ENCODE measurements at regions not wholly inside any gene's neighbourhood (a gene's known extent, or its start where the extent isn't known, plus 50 kb on each side); places are given as distances from the start of the nearest gene placed in this dataset.

GRCh38 chr3:69562020-69562419 is 176.1 kb upstream of the FRMD4B start:
- H4K91ac ChIP-seq (ENCODE audit: low read depth, low read length, poor library complexity) = no peak overlapping the region
- no peak overlapping the region for H3K4ac ChIP-seq (ENCODE audit: low read length)
- no peak overlapping the region for H3K14ac ChIP-seq (ENCODE audit: low read length)
- H3K9ac ChIP-seq (ENCODE audit: low read depth, low read length, poor library complexity) = no peak overlapping the region
- H3K4me3 ChIP-seq (ENCODE audit: low read length in 2 of 2) = no peak overlapping the region
- no peak overlapping the region for H3K4me2 ChIP-seq (ENCODE audit: insufficient read depth, low read length, poor library complexity, severe bottlenecking)
- no peak overlapping the region for H2BK5ac ChIP-seq (ENCODE audit: low read length)
- H3K4me1 ChIP-seq (ENCODE audit: control insufficient read depth in 2 of 2, insufficient read depth in 1 of 2, low read depth in 1 of 2, low read length in 2 of 2) = peaks cover 0 to 3% of the 10 kb centered on the region in 2 donors
- no peak for DNase-seq (ENCODE audit: low spot score)
- H3K36me3 ChIP-seq (replicated peaks in 1 of 2; ENCODE audit: control insufficient read depth in 2 of 2, insufficient read depth in 2 of 2, low read length in 2 of 2) = no peaks in the 10 kb centered on the region
- no peaks in the 10 kb centered on the region for H3K27me3 ChIP-seq (ENCODE audit: control insufficient read depth in 3 of 3, insufficient read depth in 3 of 3, low read depth in 1 of 3, low read length in 3 of 3)
- H2BK15ac ChIP-seq (ENCODE audit: low read length) = no peak overlapping the region
- H4K8ac ChIP-seq (ENCODE audit: low read depth, low read length) = no peak overlapping the region
- H2AK5ac ChIP-seq (ENCODE audit: low read depth, low read length) = no peak overlapping the region
- H3K18ac ChIP-seq (ENCODE audit: low read length) = no peak overlapping the region
- H3K79me1 ChIP-seq (ENCODE audit: low read depth, low read length) = no peaks in the 10 kb centered on the region
- H2BK12ac ChIP-seq (ENCODE audit: low read length) = no peak overlapping the region
- H2BK120ac ChIP-seq (ENCODE audit: low read depth, low read length) = no peak overlapping the region
- no peak overlapping the region for H3K23ac ChIP-seq (ENCODE audit: low read depth, low read length, poor library complexity)
- WGBS, 2 donors (ENCODE audit: extremely low coverage in 2 of 2, insufficient read length in 2 of 2, insufficient replicate concordance in 1 of 2) = no CpG with 5 or more reads among the region's 4 CpGs
- H3K9me3 ChIP-seq (replicated peaks in 1 of 2; ENCODE audit: control insufficient read depth in 2 of 2, insufficient read depth in 1 of 2, low read depth in 1 of 2, low read length in 2 of 2) = no peaks in the 10 kb centered on the region
- H2AFZ ChIP-seq (ENCODE audit: low read length) = no peak overlapping the region
- H3K27ac ChIP-seq (replicated peaks; ENCODE audit: low read length) = no peak overlapping the region

- Histone ChIP-seq H3K4me1 (ENCODE audit: control insufficient read depth in 2 of 2, insufficient read depth in 1 of 2, low read depth in 1 of 2, low read length in 2 of 2) (peaks cover 0 to 3% of the 10 kb centered on the region in 2 donors), H3K18ac (ENCODE audit: low read length) (no peak overlapping the region), H2BK15ac (ENCODE audit: low read length) (no peak overlapping the region), H3K4ac (ENCODE audit: low read length) (no peak overlapping the region), H2AK5ac (ENCODE audit: low read depth, low read length) (no peak overlapping the region), H3K23ac (ENCODE audit: low read depth, low read length, poor library complexity) (no peak overlapping the region), H3K9me3 (replicated peaks in 1 of 2; ENCODE audit: control insufficient read depth in 2 of 2, insufficient read depth in 1 of 2, low read depth in 1 of 2, low read length in 2 of 2) (no peaks in the 10 kb centered on the region), H3K9ac (ENCODE audit: low read depth, low read length, poor library complexity) (no peak overlapping the region), H3K79me1 (ENCODE audit: low read depth, low read length) (no peaks in the 10 kb centered on the region), H2BK12ac (ENCODE audit: low read length) (no peak overlapping the region), H4K91ac (ENCODE audit: low read depth, low read length, poor library complexity) (no peak overlapping the region), H2AFZ (ENCODE audit: low read length) (no peak overlapping the region), H4K8ac (ENCODE audit: low read depth, low read length) (no peak overlapping the region), H3K27me3 (ENCODE audit: control insufficient read depth in 3 of 3, insufficient read depth in 3 of 3, low read depth in 1 of 3, low read length in 3 of 3) (no peaks in the 10 kb centered on the region), H3K27ac (replicated peaks; ENCODE audit: low read length) (no peak overlapping the region), H3K4me3 (ENCODE audit: low read length in 2 of 2) (no peak overlapping the region), H2BK120ac (ENCODE audit: low read depth, low read length) (no peak overlapping the region), H3K36me3 (replicated peaks in 1 of 2; ENCODE audit: control insufficient read depth in 2 of 2, insufficient read depth in 2 of 2, low read length in 2 of 2) (no peaks in the 10 kb centered on the region), H2BK5ac (ENCODE audit: low read length) (no peak overlapping the region), H3K14ac (ENCODE audit: low read length) (no peak overlapping the region), H3K4me2 (ENCODE audit: insufficient read depth, low read length, poor library complexity, severe bottlenecking) (no peak overlapping the region)
- DNase-seq (ENCODE audit: low spot score) = no peak
Observed at GRCh38 chr3:69560818-69561217, 174.9 kb upstream of the FRMD4B start.

- no peak overlapping the region for H3K23ac ChIP-seq (ENCODE audit: low read depth, low read length, poor library complexity)
- no peak overlapping the region for H2BK15ac ChIP-seq (ENCODE audit: low read length)
- WGBS, 2 donors (ENCODE audit: extremely low coverage in 2 of 2, insufficient read length in 2 of 2, insufficient replicate concordance in 1 of 2) = 100% methylated on average over 1 of the region's 4 CpGs; no CpG with 5 or more reads in 1 of the 2 donors
- no peak overlapping the region for H2BK5ac ChIP-seq (ENCODE audit: low read length)
- no peak overlapping the region for H2AFZ ChIP-seq (ENCODE audit: low read length)
- H2BK120ac ChIP-seq (ENCODE audit: low read depth, low read length) = no peak overlapping the region
- no peak overlapping the region for H3K27ac ChIP-seq (replicated peaks; ENCODE audit: low read length)
- H3K4ac ChIP-seq (ENCODE audit: low read length) = no peak overlapping the region
- no peak for DNase-seq (ENCODE audit: low spot score)
- no peaks in the 10 kb centered on the region for H3K9me3 ChIP-seq (replicated peaks in 1 of 2; ENCODE audit: control insufficient read depth in 2 of 2, insufficient read depth in 1 of 2, low read depth in 1 of 2, low read length in 2 of 2)
- no peak overlapping the region for H2BK12ac ChIP-seq (ENCODE audit: low read length)
- H3K4me1 ChIP-seq (ENCODE audit: control insufficient read depth in 2 of 2, insufficient read depth in 1 of 2, low read depth in 1 of 2, low read length in 2 of 2) = peaks cover 0 to 3% of the 10 kb centered on the region in 2 donors
- H3K9ac ChIP-seq (ENCODE audit: low read depth, low read length, poor library complexity) = no peak overlapping the region
- H4K8ac ChIP-seq (ENCODE audit: low read depth, low read length) = no peak overlapping the region
- H3K18ac ChIP-seq (ENCODE audit: low read length) = no peak overlapping the region
- no peak overlapping the region for H3K14ac ChIP-seq (ENCODE audit: low read length)
- H3K79me1 ChIP-seq (ENCODE audit: low read depth, low read length) = no peaks in the 10 kb centered on the region
- H3K27me3 ChIP-seq (ENCODE audit: control insufficient read depth in 3 of 3, insufficient read depth in 3 of 3, low read depth in 1 of 3, low read length in 3 of 3) = no peaks in the 10 kb centered on the region
- H3K4me3 ChIP-seq (ENCODE audit: low read length in 2 of 2) = no peak overlapping the region
- no peak overlapping the region for H3K4me2 ChIP-seq (ENCODE audit: insufficient read depth, low read length, poor library complexity, severe bottlenecking)
- no peaks in the 10 kb centered on the region for H3K36me3 ChIP-seq (replicated peaks in 1 of 2; ENCODE audit: control insufficient read depth in 2 of 2, insufficient read depth in 2 of 2, low read length in 2 of 2)
- no peak overlapping the region for H4K91ac ChIP-seq (ENCODE audit: low read depth, low read length, poor library complexity)
- no peak overlapping the region for H2AK5ac ChIP-seq (ENCODE audit: low read depth, low read length)
Observed at GRCh38 chr3:69560116-69560515, 174.2 kb upstream of the FRMD4B start.

DNA sequence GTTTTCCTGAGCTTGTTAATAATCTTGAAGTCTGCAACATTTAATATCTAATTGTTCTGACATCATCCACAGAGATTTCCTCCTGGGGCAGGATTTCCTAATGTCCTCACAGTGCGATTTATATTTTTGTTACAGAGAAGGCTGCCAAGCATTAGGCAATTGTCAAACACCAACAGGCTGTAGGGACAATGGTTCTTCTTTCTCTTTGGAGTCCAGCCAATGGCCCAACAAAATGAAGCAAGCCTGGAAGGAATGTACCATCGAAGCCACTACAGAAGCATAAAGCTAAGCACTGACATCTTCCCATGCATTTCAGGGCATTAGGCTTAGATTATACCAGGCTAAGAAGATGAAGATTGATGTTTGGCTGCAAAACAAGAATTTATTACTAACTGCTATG is 173.0 kb upstream of the FRMD4B start:
- Histone ChIP-seq H3K23ac (ENCODE audit: low read depth, low read length, poor library complexity) (no peak overlapping the region), H3K14ac (ENCODE audit: low read length) (no peak overlapping the region), H2BK5ac (ENCODE audit: low read length) (no peak overlapping the region), H3K4me3 (ENCODE audit: low read length in 2 of 2) (no peak overlapping the region), H3K36me3 (replicated peaks in 1 of 2; ENCODE audit: control insufficient read depth in 2 of 2, insufficient read depth in 2 of 2, low read length in 2 of 2) (no peaks in the 10 kb centered on the region), H3K9ac (ENCODE audit: low read depth, low read length, poor library complexity) (no peak overlapping the region), H3K9me3 (replicated peaks in 1 of 2; ENCODE audit: control insufficient read depth in 2 of 2, insufficient read depth in 1 of 2, low read depth in 1 of 2, low read length in 2 of 2) (no peaks in the 10 kb centered on the region), H4K8ac (ENCODE audit: low read depth, low read length) (no peak overlapping the region), H3K27ac (replicated peaks; ENCODE audit: low read length) (no peak overlapping the region), H2BK12ac (ENCODE audit: low read length) (no peak overlapping the region), H2AK5ac (ENCODE audit: low read depth, low read length) (no peak overlapping the region), H2BK15ac (ENCODE audit: low read length) (no peak overlapping the region), H3K18ac (ENCODE audit: low read length) (no peak overlapping the region), H3K4ac (ENCODE audit: low read length) (no peak overlapping the region), H2AFZ (ENCODE audit: low read length) (no peak overlapping the region), H2BK120ac (ENCODE audit: low read depth, low read length) (no peak overlapping the region), H3K27me3 (ENCODE audit: control insufficient read depth in 3 of 3, insufficient read depth in 3 of 3, low read depth in 1 of 3, low read length in 3 of 3) (no peaks in the 10 kb centered on the region), H3K79me1 (ENCODE audit: low read depth, low read length) (no peaks in the 10 kb centered on the region), H3K4me2 (ENCODE audit: insufficient read depth, low read length, poor library complexity, severe bottlenecking) (no peak overlapping the region), H3K4me1 (ENCODE audit: control insufficient read depth in 2 of 2, insufficient read depth in 1 of 2, low read depth in 1 of 2, low read length in 2 of 2) (peaks cover 0 to 3% of the 10 kb centered on the region in 2 donors), H4K91ac (ENCODE audit: low read depth, low read length, poor library complexity) (no peak overlapping the region)
- DNase-seq (ENCODE audit: low spot score) = no peak
- WGBS, 2 donors (ENCODE audit: extremely low coverage in 2 of 2, insufficient read length in 2 of 2, insufficient replicate concordance in 1 of 2) = no CpG with 5 or more reads among the region's 2 CpGs
